Astrocyte (in vitro differentiated cells and primary cell): ENCODE measurements at regions not wholly inside any gene's neighbourhood (a gene's known extent, or its start where the extent isn't known, plus 50 kb on each side); places are given as distances from the start of the nearest gene placed in this dataset.
"Not testable (repeated sequence)": the region's sequence is repeated elsewhere in the genome, so short reads cannot be mapped to it uniquely, and the experiment has no call there.

Experiments
- DNase-seq: peaks from one replicate; pipeline ENCODE4 v3.0.0-alpha.2; 2010; ENCODE audit warnings: low read depth
- FAIRE-seq: peaks from 2 replicates; lab custom pipeline; 2011; peaks lifted over from hg19 to GRCh38; lab: Jason Lieb, UNC
- H2AFZ ChIP-seq: 2 replicates; pipeline ENCODE4 v1.6.0; 2012; ENCODE audit warnings: low read depth, low read length, inconsistent platforms
- H3K27ac ChIP-seq: 2 replicates; pipeline ENCODE4 v1.5.1; 2011; ENCODE audit warnings: low read depth, low read length, inconsistent platforms
- H3K27me3 ChIP-seq: 2 replicates; pipeline ENCODE4 v1.6.0; 2011; ENCODE audit warnings: low read length, inconsistent platforms; ENCODE audit not compliant: insufficient read depth
- H3K36me3 ChIP-seq: 2 replicates; pipeline ENCODE4 v1.5.1; 2011; ENCODE audit warnings: low read length, inconsistent platforms; ENCODE audit not compliant: insufficient read depth
- H3K4me1 ChIP-seq: 2 replicates; pipeline ENCODE4 v1.5.1; 2011; ENCODE audit warnings: low read length, inconsistent platforms; ENCODE audit not compliant: insufficient read depth
- H3K4me2 ChIP-seq: 2 replicates; pipeline ENCODE4 v1.6.0; 2012; ENCODE audit warnings: low read length, inconsistent platforms
- H3K4me3 ChIP-seq: 2 replicates; pipeline ENCODE4 v1.5.1; 2011; ENCODE audit warnings: low read depth, mild to moderate bottlenecking, low read length, inconsistent platforms; ENCODE audit not compliant: insufficient read depth
- H3K79me2 ChIP-seq: 2 replicates; pipeline ENCODE4 v1.6.0; 2012; ENCODE audit warnings: mild to moderate bottlenecking, low read length, inconsistent platforms; ENCODE audit not compliant: insufficient read depth
- H3K9ac ChIP-seq: 2 replicates; pipeline ENCODE4 v1.6.0; 2012; ENCODE audit warnings: mild to moderate bottlenecking, low read length, inconsistent platforms
- H3K9me3 ChIP-seq: 2 replicates; pipeline ENCODE4 v1.5.1; 2012; ENCODE audit warnings: low read depth, mild to moderate bottlenecking, low read length, inconsistent platforms; ENCODE audit not compliant: insufficient read depth
- H4K20me1 ChIP-seq: 2 replicates; pipeline ENCODE4 v1.6.0; 2012; ENCODE audit warnings: low read length, inconsistent platforms; ENCODE audit not compliant: insufficient read depth
- H3K27ac Mint-ChIP-seq: one replicate; pipeline ENCODE4 v1.8.0; 2021; ENCODE audit warnings: mild to moderate bottlenecking, mixed read lengths; ENCODE audit not compliant: unreplicated experiment
- H3K27me3 Mint-ChIP-seq: one replicate; pipeline ENCODE4 v1.8.0; 2021; ENCODE audit warnings: low read depth, mixed read lengths; ENCODE audit not compliant: unreplicated experiment
- H3K36me3 Mint-ChIP-seq: one replicate; pipeline ENCODE4 v1.8.0; 2021; ENCODE audit warnings: low read depth, mixed read lengths; ENCODE audit not compliant: unreplicated experiment
- H3K4me1 Mint-ChIP-seq: one replicate; pipeline ENCODE4 v1.8.0; 2021; ENCODE audit warnings: low read depth, mixed read lengths; ENCODE audit not compliant: unreplicated experiment
- H3K4me3 Mint-ChIP-seq: one replicate; pipeline ENCODE4 v1.8.0; 2021; ENCODE audit warnings: mild to moderate bottlenecking, moderate library complexity, mixed read lengths; ENCODE audit not compliant: unreplicated experiment
- H3K9me3 Mint-ChIP-seq: one replicate; pipeline ENCODE4 v1.8.0; 2021; ENCODE audit warnings: mild to moderate bottlenecking, mixed read lengths; ENCODE audit not compliant: unreplicated experiment
- CTCF ChIP-seq: IDR thresholded peaks from 2 replicates; pipeline ENCODE4 v1.5.1; 2011; ENCODE audit warnings: low read depth, mild to moderate bottlenecking, inconsistent platforms, low read length, moderate library complexity; ENCODE audit not compliant: insufficient read depth
- EZH2 ChIP-seq: IDR thresholded peaks from 2 replicates; pipeline ENCODE4 v1.6.1; 2012; ENCODE audit warnings: mild to moderate bottlenecking, low read length, inconsistent platforms; ENCODE audit not compliant: insufficient read depth

GRCh38 chr2:153403940-153404339, 74.6 kb downstream of the RPRM start:
- Histone ChIP-seq H3K4me1 (no peaks in the 10 kb centered on the region), H3K79me2 (no peaks in the 10 kb centered on the region), H3K4me2 (no peak overlapping the region), H3K4me3 (no peak overlapping the region), H2AFZ (no peak overlapping the region), H3K27me3 (no peaks in the 10 kb centered on the region), H3K36me3 (no peaks in the 10 kb centered on the region), H3K9ac (no peak overlapping the region), H4K20me1 (no peaks in the 10 kb centered on the region), H3K9me3 (no peaks in the 10 kb centered on the region), H3K27ac (no peak overlapping the region)
- no peaks in the 10 kb centered on the region for H3K4me1 Mint-ChIP-seq
- H3K36me3 Mint-ChIP-seq: no peaks in the 10 kb centered on the region
- FAIRE-seq (no peak), DNase-seq (no peak)
- no peaks in the 10 kb centered on the region for H3K27me3 Mint-ChIP-seq
- H3K4me3 Mint-ChIP-seq: peak overlapping the region; percentile 34
- no peaks in the 10 kb centered on the region for H3K9me3 Mint-ChIP-seq
- TF ChIP-seq EZH2: no peak
- no peak for TF ChIP-seq CTCF
- H3K27ac Mint-ChIP-seq: no peak overlapping the region

GRCh38 chr2:153403352-153403751, 75.2 kb downstream of the RPRM start:
- H3K4me1 ChIP-seq, FAIRE-seq, H3K27me3 ChIP-seq, H3K4me2 ChIP-seq, DNase-seq, H3K27ac ChIP-seq, H3K36me3 Mint-ChIP-seq, H3K27ac Mint-ChIP-seq, H3K9me3 Mint-ChIP-seq, H3K4me3 ChIP-seq, H4K20me1 ChIP-seq, H3K79me2 ChIP-seq, H2AFZ ChIP-seq, H3K4me1 Mint-ChIP-seq, H3K27me3 Mint-ChIP-seq, H3K9ac ChIP-seq, H3K36me3 ChIP-seq, H3K9me3 ChIP-seq: not testable (repeated sequence)
- H3K4me3 Mint-ChIP-seq: peak overlapping the region; percentile 50

GRCh38 chr2:153394686-153395085, 83.9 kb downstream of the RPRM start:
- no peaks in the 10 kb centered on the region for H3K9me3 ChIP-seq
- TF ChIP-seq CTCF (no peak), EZH2 (no peak)

More at GRCh38 chr2:153394686-153395085, 83.9 kb downstream of the RPRM start:
- no peak for FAIRE-seq
- Histone ChIP-seq H3K4me3 (no peak overlapping the region), H3K79me2 (no peaks in the 10 kb centered on the region), H3K4me1 (no peaks in the 10 kb centered on the region), H4K20me1 (no peaks in the 10 kb centered on the region), H3K36me3 (no peaks in the 10 kb centered on the region), H3K27me3 (no peaks in the 10 kb centered on the region), H3K4me2 (no peak overlapping the region), H3K9ac (no peak overlapping the region), H2AFZ (no peak overlapping the region), H3K27ac (peak overlapping the region; percentile 30)
- Mint-ChIP-seq H3K4me1 (peaks cover 7% of the 10 kb centered on the region), H3K36me3 (no peaks in the 10 kb centered on the region), H3K4me3 (no peak overlapping the region), H3K9me3 (no peaks in the 10 kb centered on the region), H3K27ac (no peak overlapping the region), H3K27me3 (no peaks in the 10 kb centered on the region)
- no peak for DNase-seq
